NCI-H2196 (cell line): ENCODE measurements at regions not wholly inside any gene's neighbourhood (a gene's known extent, or its start where the extent isn't known, plus 50 kb on each side); places are given as distances from the start of the nearest gene placed in this dataset.
"Not testable (repeated sequence)": the region's sequence is repeated elsewhere in the genome, so short reads cannot be mapped to it uniquely, and the experiment has no call there.

Experiments
- DNase-seq: peaks from one replicate; lab custom pipeline; 2025; ENCODE audit not compliant: unreplicated experiment; lab: John Stamatoyannopoulos, UW

- no peak for DNase-seq
Observed at GRCh38 chr2:85942346-85942957, 53.7 kb upstream of the ST3GAL5 start.

GRCh38 chr2:85941490-85941889 lies 52.7 kb upstream of the ST3GAL5 start:
- DNase-seq = not testable (repeated sequence)

GRCh38 chr2:85939131-85939530 lies 50.3 kb upstream of the ST3GAL5 start:
- no peak for DNase-seq
